ENCODE measurements at regions not wholly inside any gene's neighbourhood (a gene's known extent, or its start where the extent isn't known, plus 50 kb on each side); places are given as distances from the start of the nearest gene placed in this dataset.

- intact Hi-C loops (cut with DNase I) = loop anchor here in 1 of 2 donors (5.0 kb wide), 1 partner anchor 747 kb away; no protein-coding TSS in a partner anchor
- Histone ChIP-seq H3K27me3 (ENCODE audit: control insufficient read depth in 1 of 2, insufficient read depth in 2 of 2, low read length in 1 of 2) (no peaks in the 10 kb centered on the region), H3K4me3 (ENCODE audit: low read length in 2 of 2) (no peak overlapping the region), H3K9me3 (ENCODE audit: control insufficient read depth, low read length) (no peaks in the 10 kb centered on the region), H3K4me1 (ENCODE audit: control insufficient read depth in 1 of 2, insufficient read depth in 2 of 2, low read length in 2 of 2) (peaks cover 0 to 4% of the 10 kb centered on the region in 2 donors), H3K27ac (ENCODE audit: low read depth in 1 of 2, low read length in 2 of 2) (no peak overlapping the region), H3K36me3 (ENCODE audit: control insufficient read depth in 1 of 2, insufficient read depth in 2 of 2, low read length in 1 of 2) (no peaks in the 10 kb centered on the region)
- DNase-seq = no peak
- no peak for ATAC-seq (ENCODE audit: low FRiP score)
These were observed 108.4 kb upstream of the DCBLD2 start for GRCh38 chr3:99009851-99010250.

GRCh38 chr3:99006686-99007085 lies 105.2 kb upstream of the DCBLD2 start:
- Histone ChIP-seq H3K9me3 (ENCODE audit: control insufficient read depth, low read length) (no peaks in the 10 kb centered on the region), H3K4me1 (ENCODE audit: control insufficient read depth in 1 of 2, insufficient read depth in 2 of 2, low read length in 2 of 2) (no peaks in the 10 kb centered on the region), H3K36me3 (ENCODE audit: control insufficient read depth in 1 of 2, insufficient read depth in 2 of 2, low read length in 1 of 2) (no peaks in the 10 kb centered on the region), H3K4me3 (ENCODE audit: low read length in 2 of 2) (no peak overlapping the region), H3K27ac (ENCODE audit: low read depth in 1 of 2, low read length in 2 of 2) (no peak overlapping the region), H3K27me3 (ENCODE audit: control insufficient read depth in 1 of 2, insufficient read depth in 2 of 2, low read length in 1 of 2) (no peaks in the 10 kb centered on the region)
- DNase-seq (no peak), ATAC-seq (ENCODE audit: low FRiP score) (no peak)
- intact Hi-C loops (cut with DNase I) = no loop called here

- Histone ChIP-seq H3K4me3 (ENCODE audit: low read length in 2 of 2) (no peak overlapping the region), H3K4me1 (ENCODE audit: control insufficient read depth in 1 of 2, insufficient read depth in 2 of 2, low read length in 2 of 2) (no peaks in the 10 kb centered on the region), H3K27ac (ENCODE audit: low read depth in 1 of 2, low read length in 2 of 2) (no peak overlapping the region), H3K27me3 (ENCODE audit: control insufficient read depth in 1 of 2, insufficient read depth in 2 of 2, low read length in 1 of 2) (no peaks in the 10 kb centered on the region), H3K36me3 (ENCODE audit: control insufficient read depth in 1 of 2, insufficient read depth in 2 of 2, low read length in 1 of 2) (no peaks in the 10 kb centered on the region), H3K9me3 (ENCODE audit: control insufficient read depth, low read length) (no peaks in the 10 kb centered on the region)
- intact Hi-C loops (cut with DNase I) = no loop called here
- DNase-seq (no peak), ATAC-seq (ENCODE audit: low FRiP score) (no peak)
These were observed 98.2 kb upstream of the DCBLD2 start for GRCh38 chr3:98999675-99000074.

- Histone ChIP-seq H3K36me3 (ENCODE audit: control insufficient read depth in 1 of 2, insufficient read depth in 2 of 2, low read length in 1 of 2) (no peaks in the 10 kb centered on the region), H3K4me3 (ENCODE audit: low read length in 2 of 2) (no peak overlapping the region), H3K4me1 (ENCODE audit: control insufficient read depth in 1 of 2, insufficient read depth in 2 of 2, low read length in 2 of 2) (no peaks in the 10 kb centered on the region), H3K9me3 (ENCODE audit: control insufficient read depth, low read length) (no peaks in the 10 kb centered on the region), H3K27ac (ENCODE audit: low read depth in 1 of 2, low read length in 2 of 2) (no peak overlapping the region), H3K27me3 (ENCODE audit: control insufficient read depth in 1 of 2, insufficient read depth in 2 of 2, low read length in 1 of 2) (no peaks in the 10 kb centered on the region)
- intact Hi-C loops (cut with DNase I) = loop anchor here (1.0 to 5.0 kb wide), 3 partner anchors 177 to 392 kb away; no protein-coding TSS in a partner anchor
- no peak for ATAC-seq (ENCODE audit: low FRiP score)
- no peak for DNase-seq
These were observed 92.8 kb upstream of the DCBLD2 start for GRCh38 chr3:98994128-98994762.

- DNase-seq = no peak
- Histone ChIP-seq H3K27ac (ENCODE audit: low read depth in 1 of 2, low read length in 2 of 2) (no peak overlapping the region), H3K9me3 (ENCODE audit: control insufficient read depth, low read length) (no peaks in the 10 kb centered on the region), H3K4me1 (ENCODE audit: control insufficient read depth in 1 of 2, insufficient read depth in 2 of 2, low read length in 2 of 2) (peaks cover 0 to 2% of the 10 kb centered on the region in 2 donors), H3K27me3 (ENCODE audit: control insufficient read depth in 1 of 2, insufficient read depth in 2 of 2, low read length in 1 of 2) (no peaks in the 10 kb centered on the region), H3K36me3 (ENCODE audit: control insufficient read depth in 1 of 2, insufficient read depth in 2 of 2, low read length in 1 of 2) (no peaks in the 10 kb centered on the region), H3K4me3 (ENCODE audit: low read length in 2 of 2) (no peak overlapping the region)
- intact Hi-C loops (cut with DNase I) = loop anchor here in 1 of 2 donors (5.0 kb wide), 1 partner anchor 389 kb away; no protein-coding TSS in a partner anchor
- no peak for ATAC-seq (ENCODE audit: low FRiP score)
These were observed 89.9 kb upstream of the DCBLD2 start for GRCh38 chr3:98991393-98991792.

GRCh38 chr3:98990657-98991056 lies 89.2 kb upstream of the DCBLD2 start:
- ATAC-seq (ENCODE audit: low FRiP score) = no peak
- DNase-seq = no peak
- no peak overlapping the region for H3K4me3 ChIP-seq (ENCODE audit: low read length in 2 of 2)
- H3K9me3 ChIP-seq (ENCODE audit: control insufficient read depth, low read length) = no peaks in the 10 kb centered on the region
- H3K36me3 ChIP-seq (ENCODE audit: control insufficient read depth in 1 of 2, insufficient read depth in 2 of 2, low read length in 1 of 2) = no peaks in the 10 kb centered on the region
- H3K4me1 ChIP-seq (ENCODE audit: control insufficient read depth in 1 of 2, insufficient read depth in 2 of 2, low read length in 2 of 2) = peaks cover 0 to 2% of the 10 kb centered on the region in 2 donors
- H3K27me3 ChIP-seq (ENCODE audit: control insufficient read depth in 1 of 2, insufficient read depth in 2 of 2, low read length in 1 of 2) = no peaks in the 10 kb centered on the region
- intact Hi-C loops (cut with DNase I) = loop anchor here in 1 of 2 donors (5.0 kb wide), 1 partner anchor 388 kb away; no protein-coding TSS in a partner anchor
- 85 to 90% methylated on average over 2 of the region's 2 CpGs for WGBS, 2 donors
- no peak overlapping the region for H3K27ac ChIP-seq (ENCODE audit: low read depth in 1 of 2, low read length in 2 of 2)

- no peaks in the 10 kb centered on the region for H3K36me3 ChIP-seq (ENCODE audit: control insufficient read depth in 1 of 2, insufficient read depth in 2 of 2, low read length in 1 of 2)
- WGBS, 2 donors = 53 to 57% methylated on average over 1 of the region's 1 CpG
- no peaks in the 10 kb centered on the region for H3K9me3 ChIP-seq (ENCODE audit: control insufficient read depth, low read length)
- DNase-seq (no peak), ATAC-seq (ENCODE audit: low FRiP score) (no peak)
- H3K4me1 ChIP-seq (ENCODE audit: control insufficient read depth in 1 of 2, insufficient read depth in 2 of 2, low read length in 2 of 2) = peaks cover 0 to 2% of the 10 kb centered on the region in 2 donors
- intact Hi-C loops (cut with DNase I) = no loop called here
- no peak overlapping the region for H3K27ac ChIP-seq (ENCODE audit: low read depth in 1 of 2, low read length in 2 of 2)
- H3K4me3 ChIP-seq (ENCODE audit: low read length in 2 of 2) = no peak overlapping the region
- H3K27me3 ChIP-seq (ENCODE audit: control insufficient read depth in 1 of 2, insufficient read depth in 2 of 2, low read length in 1 of 2) = no peaks in the 10 kb centered on the region
These were observed 84.6 kb upstream of the DCBLD2 start for GRCh38 chr3:98986073-98986472.

- no peak for DNase-seq
- Histone ChIP-seq H3K9me3 (ENCODE audit: control insufficient read depth, low read length) (no peaks in the 10 kb centered on the region), H3K4me1 (ENCODE audit: control insufficient read depth in 1 of 2, insufficient read depth in 2 of 2, low read length in 2 of 2) (peaks cover 0 to 2% of the 10 kb centered on the region in 2 donors), H3K36me3 (ENCODE audit: control insufficient read depth in 1 of 2, insufficient read depth in 2 of 2, low read length in 1 of 2) (no peaks in the 10 kb centered on the region), H3K27ac (ENCODE audit: low read depth in 1 of 2, low read length in 2 of 2) (no peak overlapping the region), H3K27me3 (ENCODE audit: control insufficient read depth in 1 of 2, insufficient read depth in 2 of 2, low read length in 1 of 2) (no peaks in the 10 kb centered on the region), H3K4me3 (ENCODE audit: low read length in 2 of 2) (no peak overlapping the region)
- intact Hi-C loops (cut with DNase I) = no loop called here
- no peak for ATAC-seq (ENCODE audit: low FRiP score)
- WGBS, 2 donors = 62 to 63% methylated on average over 3 of the region's 3 CpGs
These were observed 83.9 kb upstream of the DCBLD2 start for GRCh38 chr3:98985431-98985830.

GRCh38 chr3:98984024-98984423 lies 82.5 kb upstream of the DCBLD2 start:
- no peak for ATAC-seq (ENCODE audit: low FRiP score)
- Histone ChIP-seq H3K27ac (ENCODE audit: low read depth in 1 of 2, low read length in 2 of 2) (no peak overlapping the region), H3K4me3 (ENCODE audit: low read length in 2 of 2) (no peak overlapping the region), H3K27me3 (ENCODE audit: control insufficient read depth in 1 of 2, insufficient read depth in 2 of 2, low read length in 1 of 2) (no peaks in the 10 kb centered on the region), H3K4me1 (ENCODE audit: control insufficient read depth in 1 of 2, insufficient read depth in 2 of 2, low read length in 2 of 2) (peaks cover 0 to 2% of the 10 kb centered on the region in 2 donors), H3K36me3 (ENCODE audit: control insufficient read depth in 1 of 2, insufficient read depth in 2 of 2, low read length in 1 of 2) (no peaks in the 10 kb centered on the region), H3K9me3 (ENCODE audit: control insufficient read depth, low read length) (no peaks in the 10 kb centered on the region)
- 95 to 100% methylated on average over 1 of the region's 1 CpG for WGBS, 2 donors
- intact Hi-C loops (cut with DNase I) = no loop called here
- no peak for DNase-seq
